Astrocyte of the spinal cord (primary cell): ENCODE measurements at regions not wholly inside any gene's neighbourhood (a gene's known extent, or its start where the extent isn't known, plus 50 kb on each side); places are given as distances from the start of the nearest gene placed in this dataset.

Experiments
- DNase-seq: peaks from one replicate; pipeline ENCODE4 v3.0.0; 2011; ENCODE audit warnings: low read depth, low spot score
- H3K4me3 ChIP-seq: 2 replicates; pipeline ENCODE4 v1.5.1; 2011; ENCODE audit warnings: low read depth, mild to moderate bottlenecking, low read length, moderate library complexity
- CTCF ChIP-seq: IDR thresholded peaks from 2 replicates; pipeline ENCODE4 v1.5.1; 2012; ENCODE audit warnings: low read depth, mild to moderate bottlenecking, low read length, inconsistent platforms
- in situ Hi-C: cut with HindIII; loops from 2 replicates; pipeline ENCODE4 v1.10.0; 2017; ENCODE audit warnings: low sequenced_read_pairs

GRCh38 chr18:11288401-11288800, 139.0 kb upstream of the PIEZO2 start:
- DNase-seq, result no peak
- no peak overlapping the region for H3K4me3 ChIP-seq
- in situ Hi-C loops, result no loop called here
- TF ChIP-seq CTCF, result no peak

DNA sequence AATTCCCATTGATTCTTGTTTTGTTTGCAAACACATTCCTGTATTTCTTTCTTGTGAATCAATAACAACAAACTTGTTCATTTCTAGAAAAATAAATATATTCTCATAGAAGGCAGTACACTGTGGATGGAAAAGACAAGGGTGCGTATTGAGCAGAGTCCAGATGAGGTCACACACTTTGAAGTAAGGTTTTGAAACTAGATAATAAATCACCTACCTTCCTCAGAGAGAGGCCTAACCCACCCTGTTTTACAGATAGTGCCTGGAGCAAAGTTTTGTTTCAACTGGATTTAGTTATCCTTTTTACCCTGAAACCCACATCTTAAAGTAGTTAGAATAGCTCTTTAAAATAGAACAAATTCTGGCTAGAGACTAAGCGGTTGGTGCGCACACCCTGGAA, 137.1 kb upstream of the PIEZO2 start:
- no peak for TF ChIP-seq CTCF
- no peak overlapping the region for H3K4me3 ChIP-seq
- in situ Hi-C loops, result no loop called here
- DNase-seq, result no peak

DNA sequence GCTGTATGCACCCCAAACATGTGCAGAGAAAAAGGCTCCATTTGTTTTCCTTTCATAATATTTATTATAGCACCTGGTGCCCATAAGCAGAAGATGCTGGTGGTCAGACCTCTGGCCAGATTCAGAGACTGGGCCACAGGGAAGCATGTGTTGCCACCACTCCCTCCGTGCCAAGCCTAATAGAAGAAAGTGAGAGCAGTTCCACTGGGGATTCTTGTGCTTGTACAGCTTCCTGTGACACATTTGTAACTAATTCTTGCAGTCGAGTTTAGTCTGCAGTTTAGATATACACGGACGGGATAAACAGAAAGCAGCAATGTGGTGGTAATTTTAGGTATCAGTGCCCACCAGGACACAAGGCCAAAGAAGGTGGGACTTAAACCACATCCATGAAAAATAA, 135.4 kb upstream of the PIEZO2 start:
- no peak for DNase-seq
- TF ChIP-seq CTCF, result no peak
- no peak overlapping the region for H3K4me3 ChIP-seq
- in situ Hi-C loops, result no loop called here

- no peak overlapping the region for H3K4me3 ChIP-seq
- in situ Hi-C loops, result no loop called here
- no peak for DNase-seq
- no peak for TF ChIP-seq CTCF
Observed at GRCh38 chr18:11284349-11284748, 135.0 kb upstream of the PIEZO2 start.

DNA sequence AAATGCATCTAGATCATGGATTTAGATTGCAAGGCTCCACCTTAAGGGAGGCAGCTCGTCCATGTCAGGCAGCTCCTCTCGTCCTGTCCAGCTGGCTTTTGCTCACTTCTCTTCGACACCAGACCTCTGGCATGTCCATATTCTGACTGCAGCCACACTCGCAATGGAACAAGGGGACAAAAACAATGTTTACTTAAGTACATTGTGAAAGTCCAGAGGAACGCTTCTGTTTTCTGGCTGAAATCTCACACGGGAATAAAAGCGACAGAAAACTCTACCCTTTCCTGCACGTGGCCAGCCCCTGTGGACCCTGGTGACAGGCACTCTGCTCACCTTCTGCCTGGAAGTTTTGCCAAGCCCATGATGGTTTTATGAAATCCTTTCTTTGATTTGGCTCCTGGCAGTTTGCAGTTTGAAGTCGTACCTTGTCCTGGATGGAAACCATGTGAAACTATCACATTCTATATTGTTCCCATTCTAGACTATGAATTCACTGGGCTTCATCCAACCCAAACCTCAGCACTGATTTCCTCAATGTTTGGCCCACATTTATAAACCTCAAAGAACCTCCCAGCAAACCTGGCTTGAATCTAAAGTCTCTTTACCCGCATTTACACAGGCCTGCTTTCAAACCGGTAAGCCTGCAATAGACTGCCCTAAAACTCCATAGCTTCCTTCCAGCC, 134.3 kb upstream of the PIEZO2 start:
- in situ Hi-C loops, result no loop called here
- DNase-seq, result no peak
- no peak for TF ChIP-seq CTCF
- H3K4me3 ChIP-seq, result no peak overlapping the region

GRCh38 chr18:11279461-11279860, 130.1 kb upstream of the PIEZO2 start:
- no peak for DNase-seq
- TF ChIP-seq CTCF, result no peak
- no peak overlapping the region for H3K4me3 ChIP-seq
- in situ Hi-C loops, result no loop called here
